Breast epithelium (tissue), 4 donors: ENCODE measurements at regions not wholly inside any gene's neighbourhood (a gene's known extent, or its start where the extent isn't known, plus 50 kb on each side); places are given as distances from the start of the nearest gene placed in this dataset.

Experiments used
- DNase-seq, 2 donors: peaks; one replicate each; pipeline ENCODE4 v3.0.0-alpha.2; 2019; ENCODE audit warnings: low spot score in 2 of 2
- H3K27ac ChIP-seq, 2 donors: fragments of 200-600 bp; sonication (generic) in 1 of 2; one replicate each; pipeline ENCODE4 v1.5.1; 2016 to 2019; ENCODE audit warnings: mild to moderate bottlenecking in 1 of 2
- H3K27me3 ChIP-seq, 2 donors: fragments of 200-600 bp; sonication (generic) in 1 of 2; one replicate each; pipeline versions ENCODE4 v1.5.1 to v1.6.0; 2017 to 2019; ENCODE audit warnings: control low read depth in 1 of 2, mild to moderate bottlenecking in 1 of 2
- H3K36me3 ChIP-seq: fragments of 200-600 bp; one replicate; pipeline ENCODE4 v1.5.1; 2019
- H3K4me1 ChIP-seq, 2 donors: fragments of 200-600 bp; sonication (generic); one replicate each; pipeline ENCODE4 v1.5.1; 2016 to 2019; ENCODE audit warnings: control low read depth in 1 of 2
- H3K4me3 ChIP-seq, 3 donors: fragments of 200-600 bp; sonication (generic); 1 replicate in 2 of 3; 2 replicates in 1 of 3; pipeline ENCODE4 v1.5.1; 2016 to 2019; ENCODE audit warnings: mild to moderate bottlenecking in 3 of 3, moderate library complexity in 2 of 3
- H3K9me3 ChIP-seq, 2 donors: fragments of 200-600 bp; sonication (generic) in 1 of 2; one replicate each; pipeline ENCODE4 v1.5.1; 2016 to 2019; ENCODE audit warnings: control low read depth in 1 of 2
- CTCF ChIP-seq, 3 donors: fragments of 450-650 bp; IDR thresholded peaks; one replicate each; pipeline ENCODE4 v1.5.1; 2016 to 2017; ENCODE audit warnings: antibody characterized with exemption in 3 of 3, mild to moderate bottlenecking in 3 of 3, moderate library complexity in 3 of 3
- POLR2A ChIP-seq: fragments of 450-650 bp; IDR thresholded peaks from one replicate; pipeline ENCODE4 v1.6.1; 2016; ENCODE audit warnings: antibody characterized with exemption, mild to moderate bottlenecking, moderate library complexity
- POLR2AphosphoS5 ChIP-seq, 3 donors: sonication (generic); formaldehyde crosslinking; IDR thresholded peaks; one replicate each; pipeline ENCODE4 v1.6.1; 2017; ENCODE audit warnings: antibody characterized with exemption in 3 of 3
- intact Hi-C: fragments of 100-400 bp; cut with DNase I; formaldehyde crosslinking; loops from one replicate; pipeline ENCODE4 v1.15.1; 2023; ENCODE audit warnings: low total_unique reads

- no peak for DNase-seq
- Histone ChIP-seq H3K4me1 (no peaks in the 10 kb centered on the region), H3K4me3 (no peak overlapping the region), H3K36me3 (no peaks in the 10 kb centered on the region), H3K27me3 (no peaks in the 10 kb centered on the region), H3K9me3 (peaks cover 0 to 8% of the 10 kb centered on the region in 2 donors), H3K27ac (no peak overlapping the region)
- TF ChIP-seq CTCF (IDR thresholded peaks at IDR 0.05): no peak
- intact Hi-C loops: no loop called here
These were observed 63.7 kb upstream of the GSC start for GRCh38 chr14:94833633-94834032.

- TF ChIP-seq POLR2A: no peak
- no peak for TF ChIP-seq POLR2AphosphoS5 (IDR thresholded peaks at IDR 0.05)
- TF ChIP-seq CTCF (IDR thresholded peaks at IDR 0.05): no peak
- H3K27me3 ChIP-seq: no peaks in the 10 kb centered on the region
- no peak overlapping the region for H3K4me3 ChIP-seq
- peaks cover 0 to 8% of the 10 kb centered on the region in 2 donors for H3K9me3 ChIP-seq
- no peak overlapping the region for H3K27ac ChIP-seq
- H3K4me1 ChIP-seq: peaks cover 0 to 15% of the 10 kb centered on the region in 2 donors
- no peaks in the 10 kb centered on the region for H3K36me3 ChIP-seq
- intact Hi-C loops: no loop called here
- DNase-seq: no peak
These were observed 61.2 kb upstream of the GSC start for GRCh38 chr14:94831085-94831484.

GRCh38 chr14:94827711-94828447 lies 58.0 kb upstream of the GSC start:
- H3K36me3 ChIP-seq: no peaks in the 10 kb centered on the region
- intact Hi-C loops: no loop called here
- H3K4me1 ChIP-seq: peaks cover 0 to 15% of the 10 kb centered on the region in 2 donors
- TF ChIP-seq POLR2AphosphoS5 (IDR thresholded peaks at IDR 0.05) (no peak), CTCF (IDR thresholded peaks at IDR 0.05) (no peak), POLR2A (no peak)
- peak; percentile 57 to 81 for DNase-seq
- no peaks in the 10 kb centered on the region for H3K27me3 ChIP-seq
- no peak overlapping the region for H3K4me3 ChIP-seq
- peaks cover 3 to 6% of the 10 kb centered on the region in 2 donors for H3K9me3 ChIP-seq
- H3K27ac ChIP-seq: peak overlapping the region; percentile 66 to 71

- no peaks in the 10 kb centered on the region for H3K27me3 ChIP-seq
- peaks cover 3 to 6% of the 10 kb centered on the region in 2 donors for H3K9me3 ChIP-seq
- no peak overlapping the region for H3K27ac ChIP-seq
- intact Hi-C loops: no loop called here
- no peaks in the 10 kb centered on the region for H3K36me3 ChIP-seq
- no peak overlapping the region for H3K4me3 ChIP-seq
- TF ChIP-seq POLR2AphosphoS5 (IDR thresholded peaks at IDR 0.05) (no peak), CTCF (IDR thresholded peaks at IDR 0.05) (no peak), POLR2A (no peak)
- peaks cover 0 to 15% of the 10 kb centered on the region in 2 donors for H3K4me1 ChIP-seq
- DNase-seq: no peak
These were observed 56.9 kb upstream of the GSC start for GRCh38 chr14:94826774-94827173.

GRCh38 chr14:94823556-94824341 lies 53.8 kb upstream of the GSC start:
- H3K36me3 ChIP-seq: no peaks in the 10 kb centered on the region
- H3K27me3 ChIP-seq: no peaks in the 10 kb centered on the region
- intact Hi-C loops: no loop called here
- no peak overlapping the region for H3K4me3 ChIP-seq
- DNase-seq: no peak
- H3K27ac ChIP-seq: no peak overlapping the region
- peaks cover 10% of the 10 kb centered on the region in 2 donors for H3K9me3 ChIP-seq
- H3K4me1 ChIP-seq: peaks cover 0 to 15% of the 10 kb centered on the region in 2 donors
- no peak for TF ChIP-seq POLR2AphosphoS5 (IDR thresholded peaks at IDR 0.05)
- TF ChIP-seq CTCF (IDR thresholded peaks at IDR 0.05): no peak
- no peak for TF ChIP-seq POLR2A
